Activated CD4-positive, CD25-positive, alpha-beta regulatory T cell (primary cell): ENCODE measurements at regions not wholly inside any gene's neighbourhood (a gene's known extent, or its start where the extent isn't known, plus 50 kb on each side); places are given as distances from the start of the nearest gene placed in this dataset.
"Not testable (repeated sequence)": the region's sequence is repeated elsewhere in the genome, so short reads cannot be mapped to it uniquely, and the experiment has no call there.

ENCODE experiments used
- DNase-seq, 4 experiments: peaks; one replicate each; lab custom pipeline; 2025; lab: John Stamatoyannopoulos, UW

GRCh38 chr14:49367696-49368095 is 218.5 kb downstream of the RPS29 start:
- no peak for DNase-seq

GRCh38 chr14:49366416-49366815 is 219.8 kb downstream of the RPS29 start:
- DNase-seq = no peak

GRCh38 chr14:49364752-49365117 is 221.4 kb downstream of the RPS29 start:
- DNase-seq = no peak

- no peak for DNase-seq
These were observed 222.1 kb downstream of the RPS29 start for GRCh38 chr14:49363821-49364751.

GRCh38 chr14:49362916-49363315 is 223.3 kb downstream of the RPS29 start:
- no peak for DNase-seq

GRCh38 chr14:49339130-49339529 is 247.1 kb downstream of the RPS29 start:
- DNase-seq = no peak

GRCh38 chr14:49319810-49320209 is 266.4 kb downstream of the RPS29 start:
- no peak for DNase-seq

- no peak for DNase-seq
These were observed 270.6 kb downstream of the RPS29 start for GRCh38 chr14:49315570-49315969.

- DNase-seq = no peak
These were observed 271.4 kb downstream of the RPS29 start for GRCh38 chr14:49314737-49315136.

GRCh38 chr14:49313108-49313507 is 273.1 kb downstream of the RPS29 start:
- DNase-seq = no peak

- DNase-seq = no peak
These were observed 275.9 kb downstream of the RPS29 start for GRCh38 chr14:49310298-49310697.

- DNase-seq = no peak
These were observed 279.9 kb downstream of the RPS29 start for GRCh38 chr14:49306152-49306751.

- no peak for DNase-seq
These were observed 282.1 kb downstream of the RPS29 start for GRCh38 chr14:49303946-49304516.

GRCh38 chr14:49297102-49297501 is 289.1 kb downstream of the RPS29 start:
- no peak for DNase-seq

- DNase-seq = no peak
These were observed 291.5 kb downstream of the RPS29 start for GRCh38 chr14:49294621-49295148.

GRCh38 chr14:49287004-49287403 is 299.2 kb downstream of the RPS29 start:
- no peak for DNase-seq

- no peak for DNase-seq
These were observed 299.8 kb downstream of the RPS29 start for GRCh38 chr14:49286257-49286983.

GRCh38 chr14:49280566-49280965 is 305.6 kb downstream of the RPS29 start:
- no peak for DNase-seq

GRCh38 chr14:49250517-49250916 is 335.7 kb downstream of the RPS29 start:
- DNase-seq = no peak

GRCh38 chr14:49250109-49250508 is 336.1 kb downstream of the RPS29 start:
- no peak for DNase-seq

GRCh38 chr14:49249022-49249421 is 337.2 kb downstream of the RPS29 start:
- no peak for DNase-seq

- not testable (repeated sequence) for DNase-seq
These were observed 342.4 kb downstream of the RPS29 start for GRCh38 chr14:49243777-49244176.
